Uterus (tissue), 2 donors: ENCODE measurements at regions not wholly inside any gene's neighbourhood (a gene's known extent, or its start where the extent isn't known, plus 50 kb on each side); places are given as distances from the start of the nearest gene placed in this dataset.

Experiments
- POLR2A ChIP-seq, 2 donors: fragments of 450-650 bp; IDR thresholded peaks; one replicate each; pipeline ENCODE4 v1.6.1; 2016; ENCODE audit warnings: antibody characterized with exemption in 2 of 2, mild to moderate bottlenecking in 1 of 2, moderate library complexity in 1 of 2
- TF ChIP-seq, protein P1 (sequence below), 4 experiments: fragments of 200-600 bp in 2 of 4; fragments of 450-650 bp in 2 of 4; sonication (generic) in 2 of 4; IDR thresholded peaks; one replicate each; pipeline ENCODE4 v1.5.1; 2016 to 2019; ENCODE audit warnings: antibody characterized with exemption in 4 of 4, mild to moderate bottlenecking in 2 of 4, moderate library complexity in 1 of 4

DNA sequence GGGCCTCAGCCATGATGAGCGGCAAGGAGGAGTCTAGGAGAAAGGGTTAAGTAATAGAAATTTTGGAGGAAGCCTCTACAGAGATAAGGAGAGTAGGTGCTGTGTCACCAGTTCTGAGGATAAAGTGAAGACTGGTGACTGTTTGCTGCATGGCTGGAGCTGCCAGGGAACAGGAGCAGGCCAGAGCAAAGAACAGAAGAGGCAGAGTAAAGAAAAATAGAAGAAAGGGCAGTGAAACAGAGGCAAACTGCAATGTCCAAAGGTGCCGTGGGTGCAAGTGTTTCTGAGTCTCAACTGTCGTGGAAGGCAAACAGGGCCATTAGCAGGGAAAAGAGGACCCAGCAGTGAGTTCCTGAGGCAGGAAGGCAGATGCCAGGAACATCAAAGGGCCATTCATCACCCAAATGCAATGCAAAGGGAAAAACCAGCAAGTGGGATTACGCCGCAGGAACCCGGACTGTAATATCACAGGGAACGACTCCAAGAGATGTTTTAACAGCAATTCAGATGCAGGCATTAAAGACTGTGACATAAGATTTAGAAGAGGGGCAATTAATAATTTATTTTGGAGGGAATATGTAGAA is 318.3 kb downstream of the FOXO1 start:
- TF ChIP-seq, protein P1, sequence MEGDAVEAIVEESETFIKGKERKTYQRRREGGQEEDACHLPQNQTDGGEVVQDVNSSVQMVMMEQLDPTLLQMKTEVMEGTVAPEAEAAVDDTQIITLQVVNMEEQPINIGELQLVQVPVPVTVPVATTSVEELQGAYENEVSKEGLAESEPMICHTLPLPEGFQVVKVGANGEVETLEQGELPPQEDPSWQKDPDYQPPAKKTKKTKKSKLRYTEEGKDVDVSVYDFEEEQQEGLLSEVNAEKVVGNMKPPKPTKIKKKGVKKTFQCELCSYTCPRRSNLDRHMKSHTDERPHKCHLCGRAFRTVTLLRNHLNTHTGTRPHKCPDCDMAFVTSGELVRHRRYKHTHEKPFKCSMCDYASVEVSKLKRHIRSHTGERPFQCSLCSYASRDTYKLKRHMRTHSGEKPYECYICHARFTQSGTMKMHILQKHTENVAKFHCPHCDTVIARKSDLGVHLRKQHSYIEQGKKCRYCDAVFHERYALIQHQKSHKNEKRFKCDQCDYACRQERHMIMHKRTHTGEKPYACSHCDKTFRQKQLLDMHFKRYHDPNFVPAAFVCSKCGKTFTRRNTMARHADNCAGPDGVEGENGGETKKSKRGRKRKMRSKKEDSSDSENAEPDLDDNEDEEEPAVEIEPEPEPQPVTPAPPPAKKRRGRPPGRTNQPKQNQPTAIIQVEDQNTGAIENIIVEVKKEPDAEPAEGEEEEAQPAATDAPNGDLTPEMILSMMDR (IDR thresholded peaks at IDR 0.05) = no peak
- no peak for TF ChIP-seq POLR2A (IDR thresholded peaks at IDR 0.05)
